Fibroblast of mammary gland (primary cell): ENCODE measurements at regions not wholly inside any gene's neighbourhood (a gene's known extent, or its start where the extent isn't known, plus 50 kb on each side); places are given as distances from the start of the nearest gene placed in this dataset.

Experiments used
- DNase-seq: peaks from one replicate; pipeline ENCODE4 v3.0.0-alpha.2; 2010; ENCODE audit warnings: low read depth
- H3K4me3 ChIP-seq: 2 replicates; pipeline ENCODE4 v1.5.1; 2011; ENCODE audit warnings: low read depth, mild to moderate bottlenecking, low read length, moderate library complexity; ENCODE audit not compliant: control insufficient read depth
- TF ChIP-seq, protein P1 (sequence below): conservative IDR thresholded peaks from 2 replicates; pipeline ENCODE4 v1.5.1; 2011; ENCODE audit warnings: low read depth, low read length, inconsistent platforms; ENCODE audit not compliant: control insufficient read depth, insufficient read depth

DNA sequence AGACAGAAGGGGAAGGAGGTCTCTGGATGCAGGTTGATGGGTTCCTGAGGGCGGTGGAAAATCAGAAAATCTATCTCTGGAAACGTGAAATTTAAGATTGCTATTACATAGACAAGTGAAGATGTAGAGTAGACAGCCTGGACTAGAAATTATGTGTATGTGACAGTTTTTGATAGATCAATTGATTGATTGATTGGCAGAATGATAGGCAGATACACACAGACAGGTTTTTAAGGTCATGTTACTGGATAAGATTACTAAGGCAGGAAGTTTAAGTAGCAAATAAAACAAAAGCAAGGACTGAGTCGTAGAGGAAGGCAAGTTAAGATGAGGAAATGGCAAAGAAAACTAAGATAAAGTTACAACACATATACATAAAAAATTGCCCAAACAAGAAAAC lies 124.7 kb downstream of the RGS21 start:
- no peak overlapping the region for H3K4me3 ChIP-seq
- DNase-seq = no peak
- TF ChIP-seq, protein P1, sequence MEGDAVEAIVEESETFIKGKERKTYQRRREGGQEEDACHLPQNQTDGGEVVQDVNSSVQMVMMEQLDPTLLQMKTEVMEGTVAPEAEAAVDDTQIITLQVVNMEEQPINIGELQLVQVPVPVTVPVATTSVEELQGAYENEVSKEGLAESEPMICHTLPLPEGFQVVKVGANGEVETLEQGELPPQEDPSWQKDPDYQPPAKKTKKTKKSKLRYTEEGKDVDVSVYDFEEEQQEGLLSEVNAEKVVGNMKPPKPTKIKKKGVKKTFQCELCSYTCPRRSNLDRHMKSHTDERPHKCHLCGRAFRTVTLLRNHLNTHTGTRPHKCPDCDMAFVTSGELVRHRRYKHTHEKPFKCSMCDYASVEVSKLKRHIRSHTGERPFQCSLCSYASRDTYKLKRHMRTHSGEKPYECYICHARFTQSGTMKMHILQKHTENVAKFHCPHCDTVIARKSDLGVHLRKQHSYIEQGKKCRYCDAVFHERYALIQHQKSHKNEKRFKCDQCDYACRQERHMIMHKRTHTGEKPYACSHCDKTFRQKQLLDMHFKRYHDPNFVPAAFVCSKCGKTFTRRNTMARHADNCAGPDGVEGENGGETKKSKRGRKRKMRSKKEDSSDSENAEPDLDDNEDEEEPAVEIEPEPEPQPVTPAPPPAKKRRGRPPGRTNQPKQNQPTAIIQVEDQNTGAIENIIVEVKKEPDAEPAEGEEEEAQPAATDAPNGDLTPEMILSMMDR = no peak

DNA sequence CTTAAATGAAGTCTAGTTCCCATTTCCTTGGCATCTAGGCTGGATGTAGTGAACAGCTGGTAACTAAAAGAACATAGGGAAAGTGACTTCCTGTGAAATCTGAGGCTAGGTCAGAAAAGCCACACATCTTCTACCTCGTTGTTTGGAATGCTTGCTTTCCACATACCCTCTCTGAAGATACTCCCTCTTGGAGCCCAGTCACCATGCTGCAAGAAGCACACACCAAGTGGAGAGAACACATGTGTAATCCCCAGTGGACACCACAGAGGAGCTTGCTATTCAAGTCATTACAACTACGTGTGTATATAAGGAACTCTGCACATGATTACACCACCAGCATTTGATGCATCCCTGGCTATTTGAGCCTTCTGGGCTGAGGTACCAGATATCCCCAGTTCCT lies 125.9 kb downstream of the RGS21 start:
- peak; percentile 51 for DNase-seq
- TF ChIP-seq, protein P1 = no peak
- H3K4me3 ChIP-seq = no peak overlapping the region

- DNase-seq = peak; percentile 36
- TF ChIP-seq, protein P1 = no peak
Observed at GRCh38 chr1:192443616-192444015, 126.8 kb downstream of the RGS21 start.

DNA sequence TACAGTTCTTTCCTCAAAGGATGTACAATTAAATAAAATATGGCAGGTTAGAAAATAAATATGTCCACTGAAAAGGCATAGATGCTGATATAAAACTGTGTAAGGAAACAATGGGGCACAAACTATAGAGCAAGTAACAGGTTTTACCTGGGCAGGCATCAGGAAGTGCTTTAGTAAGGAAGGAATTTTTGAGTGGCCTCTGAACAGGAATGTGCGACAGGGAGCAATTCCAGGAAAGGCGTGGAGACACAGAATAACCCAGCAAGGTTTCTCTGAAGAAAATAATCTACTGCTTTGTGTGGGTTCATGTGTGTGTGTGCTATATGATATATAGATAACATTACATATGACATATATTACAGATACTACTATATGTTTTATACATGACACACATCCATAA lies 128.4 kb downstream of the RGS21 start:
- TF ChIP-seq, protein P1 = no peak
- no peak overlapping the region for H3K4me3 ChIP-seq
- no peak for DNase-seq

More at GRCh38 chr1:192443616-192444015, 126.8 kb downstream of the RGS21 start:
- no peak overlapping the region for H3K4me3 ChIP-seq

DNA sequence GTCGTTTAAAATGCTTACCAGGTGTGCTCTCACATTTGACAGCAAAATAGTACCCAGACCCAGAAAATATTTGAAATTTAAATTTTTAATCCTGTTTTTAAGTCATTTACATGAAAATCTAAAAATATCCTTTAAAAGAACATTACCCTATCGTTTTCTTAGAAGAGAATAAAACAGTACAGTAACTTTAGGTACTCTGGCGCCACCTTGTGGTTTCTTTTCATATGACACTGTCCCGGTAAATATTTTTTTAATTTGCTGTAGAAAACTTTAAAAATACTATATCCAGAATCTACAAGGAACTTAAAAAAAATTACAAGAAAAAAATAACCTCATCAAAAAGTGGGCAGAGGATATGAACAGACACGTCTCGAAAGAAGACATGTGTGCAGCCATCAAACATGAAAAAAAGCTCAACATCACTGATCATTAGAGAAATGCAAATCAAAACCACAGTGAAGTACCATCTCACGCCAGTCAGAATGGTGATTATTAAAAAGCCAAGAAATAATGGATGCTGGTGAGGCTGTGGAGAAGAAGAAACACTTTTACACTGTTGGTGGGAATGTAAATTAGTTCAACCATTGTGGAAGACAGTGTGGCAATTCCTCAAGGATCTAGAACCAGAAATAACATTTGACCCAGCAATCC lies 129.2 kb downstream of the RGS21 start:
- DNase-seq = peak; percentile 63
- H3K4me3 ChIP-seq = no peak overlapping the region
- TF ChIP-seq, protein P1 = peak; percentile 73

GRCh38 chr1:192448026-192448578 lies 127.5 kb upstream of the RGS1 start:
- DNase-seq = no peak
- TF ChIP-seq, protein P1 = no peak
- H3K4me3 ChIP-seq = no peak overlapping the region
